ENCODE measurements at regions not wholly inside any gene's neighbourhood (a gene's known extent, or its start where the extent isn't known, plus 50 kb on each side); places are given as distances from the start of the nearest gene placed in this dataset.
A peak's percentile ranks its signal among the peaks of the same experiment; 100 is the strongest.

- peak; percentile 54 for DNase-seq (ENCODE audit: unreplicated experiment)
- no TSS peak for BruUV-seq (replicated peaks)
- TF ChIP-seq CTCF (IDR thresholded peaks at IDR 0.05; ENCODE audit: unreplicated experiment) = no peak
- Mint-ChIP-seq H3K4me3 (ENCODE audit: unreplicated experiment) (no peak overlapping the region), H3K4me1 (ENCODE audit: insufficient read depth, unreplicated experiment) (peaks cover 20% of the 10 kb centered on the region), H3K27ac (ENCODE audit: low read depth, unreplicated experiment) (no peak overlapping the region), H3K9me3 (ENCODE audit: unreplicated experiment) (no peaks in the 10 kb centered on the region), H3K27me3 (ENCODE audit: insufficient read depth, unreplicated experiment) (no peaks in the 10 kb centered on the region), H3K36me3 (ENCODE audit: insufficient read depth, unreplicated experiment) (no peaks in the 10 kb centered on the region)
- ChIA-PET CTCF (interaction anchor here (0.6 kb wide), 1 partner anchor 37 kb away, joined by 3 read pairs; no protein-coding TSS in a partner anchor), POLR2A (interaction anchor here (1.7 kb wide), 1 partner anchor 57 kb away, joined by 3 read pairs; no protein-coding TSS in a partner anchor)
- intact Hi-C loops (cut with micrococcal nuclease) = no loop called here
These were observed 55.6 kb downstream of the ZNF281 start for GRCh38 chr1:200354243-200354642.

- DNase-seq (ENCODE audit: unreplicated experiment) = no peak
- BruUV-seq (replicated peaks) = no TSS peak
- intact Hi-C loops (cut with micrococcal nuclease) = no loop called here
- Mint-ChIP-seq H3K36me3 (ENCODE audit: insufficient read depth, unreplicated experiment) (no peaks in the 10 kb centered on the region), H3K27ac (ENCODE audit: low read depth, unreplicated experiment) (no peak overlapping the region), H3K27me3 (ENCODE audit: insufficient read depth, unreplicated experiment) (no peaks in the 10 kb centered on the region), H3K4me3 (ENCODE audit: unreplicated experiment) (no peak overlapping the region), H3K9me3 (ENCODE audit: unreplicated experiment) (no peaks in the 10 kb centered on the region), H3K4me1 (ENCODE audit: insufficient read depth, unreplicated experiment) (peaks cover 20% of the 10 kb centered on the region)
- no peak for TF ChIP-seq CTCF (IDR thresholded peaks at IDR 0.05; ENCODE audit: unreplicated experiment)
- CTCF ChIA-PET = interaction anchor here (0.6 to 1.0 kb wide), 3 partner anchors 9 to 45 kb away, joined by 3 to 4 read pairs (median 3); no protein-coding TSS in a partner anchor
- POLR2A ChIA-PET = interaction anchor here (0.6 kb wide), 1 partner anchor 20 kb away, joined by 5 read pairs; no protein-coding TSS in a partner anchor
These were observed 56.6 kb downstream of the ZNF281 start for GRCh38 chr1:200353232-200353631.

- H3K4me1 Mint-ChIP-seq (ENCODE audit: insufficient read depth, unreplicated experiment) = peaks cover 20% of the 10 kb centered on the region
These were observed 57.8 kb downstream of the ZNF281 start for GRCh38 chr1:200351826-200352549.

More at GRCh38 chr1:200351826-200352549, 57.8 kb downstream of the ZNF281 start:
- Mint-ChIP-seq H3K27ac (ENCODE audit: low read depth, unreplicated experiment) (peak overlapping the region; percentile 62), H3K36me3 (ENCODE audit: insufficient read depth, unreplicated experiment) (no peaks in the 10 kb centered on the region), H3K9me3 (ENCODE audit: unreplicated experiment) (no peaks in the 10 kb centered on the region), H3K4me3 (ENCODE audit: unreplicated experiment) (peak overlapping the region; percentile 22), H3K27me3 (ENCODE audit: insufficient read depth, unreplicated experiment) (no peaks in the 10 kb centered on the region)
- DNase-seq (ENCODE audit: unreplicated experiment) = peak; percentile 71
- intact Hi-C loops (cut with micrococcal nuclease) = no loop called here
- BruUV-seq (replicated peaks) = no TSS peak
- TF ChIP-seq CTCF (IDR thresholded peaks at IDR 0.05; ENCODE audit: unreplicated experiment) = no peak
- POLR2A ChIA-PET = interaction anchor here (0.5 to 0.8 kb wide), 5 partner anchors 38 to 1134 kb away, joined by 3 to 4 read pairs (median 3); no protein-coding TSS in a partner anchor
- CTCF ChIA-PET = no interaction called here

All from MCF 10A (cell line).